GM19351 (cell line): ENCODE measurements at regions not wholly inside any gene's neighbourhood (a gene's known extent, or its start where the extent isn't known, plus 50 kb on each side); places are given as distances from the start of the nearest gene placed in this dataset.
"Not testable (repeated sequence)": the region's sequence is repeated elsewhere in the genome, so short reads cannot be mapped to it uniquely, and the experiment has no call there.

Experiments used
- ATAC-seq: cut with Tn5 transposase; IDR thresholded peaks from one replicate; pipeline ENCODE4 v1.9.1; 2021; ENCODE audit warnings: mild to moderate bottlenecking, moderate library complexity; ENCODE audit not compliant: unreplicated experiment

DNA sequence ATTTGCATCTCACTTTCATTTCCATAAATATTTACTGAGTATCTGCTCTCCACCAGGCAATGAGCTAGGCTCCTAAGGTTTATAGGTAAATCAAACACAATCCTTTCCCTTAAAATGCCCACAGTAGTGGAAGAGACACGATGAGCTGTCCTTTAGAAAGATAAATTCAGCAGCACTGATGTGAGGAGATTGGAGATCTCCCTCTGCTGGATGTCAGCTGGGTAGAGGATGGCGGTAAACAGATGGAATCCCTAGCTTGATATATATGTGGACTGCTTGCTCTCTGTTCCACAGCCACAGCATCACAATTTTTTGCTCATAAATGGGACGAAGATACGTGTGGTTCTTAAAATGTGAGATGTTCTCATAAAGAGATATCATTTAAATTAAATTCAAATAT, 216.4 kb upstream of the RASGEF1B start:
- no peak for ATAC-seq

DNA sequence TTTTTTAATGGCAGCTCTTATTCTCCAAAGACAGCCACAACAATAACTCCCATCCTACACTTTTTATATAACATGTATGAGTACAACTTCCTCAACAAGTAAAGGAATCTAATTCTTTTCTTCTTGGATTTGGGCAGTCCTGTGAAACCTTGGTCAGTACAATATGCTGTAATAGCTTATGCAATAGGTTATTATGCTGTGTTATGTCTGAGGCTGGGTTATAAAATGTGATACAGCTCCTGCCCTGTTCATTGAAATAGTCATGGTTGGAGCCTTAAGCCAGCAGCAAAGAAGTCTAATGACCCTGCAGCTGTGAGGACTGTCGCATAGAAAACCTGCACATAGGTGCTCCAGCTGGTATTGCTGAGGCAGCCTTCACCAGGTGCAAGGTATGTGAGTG, 215.8 kb upstream of the RASGEF1B start:
- no peak for ATAC-seq

DNA sequence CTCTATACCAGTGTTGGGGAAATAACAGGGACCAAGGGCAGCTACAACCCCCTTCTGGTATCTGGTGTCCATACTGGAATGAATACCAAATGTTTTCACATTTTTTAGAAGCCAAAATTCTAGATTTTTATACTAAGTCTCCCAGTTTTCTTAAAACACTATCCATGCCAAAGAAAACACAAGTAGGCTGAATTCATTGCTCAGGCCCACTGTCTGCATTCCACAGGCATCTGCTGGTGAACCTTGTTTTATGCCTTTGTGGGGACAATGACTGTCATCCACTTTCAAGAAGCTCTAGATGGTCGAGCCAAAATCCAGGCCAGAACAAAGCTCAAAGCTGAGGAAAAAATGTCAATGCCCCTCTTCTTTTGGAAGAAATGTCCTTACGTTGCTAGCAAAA, 213.4 kb upstream of the RASGEF1B start:
- no peak for ATAC-seq

DNA sequence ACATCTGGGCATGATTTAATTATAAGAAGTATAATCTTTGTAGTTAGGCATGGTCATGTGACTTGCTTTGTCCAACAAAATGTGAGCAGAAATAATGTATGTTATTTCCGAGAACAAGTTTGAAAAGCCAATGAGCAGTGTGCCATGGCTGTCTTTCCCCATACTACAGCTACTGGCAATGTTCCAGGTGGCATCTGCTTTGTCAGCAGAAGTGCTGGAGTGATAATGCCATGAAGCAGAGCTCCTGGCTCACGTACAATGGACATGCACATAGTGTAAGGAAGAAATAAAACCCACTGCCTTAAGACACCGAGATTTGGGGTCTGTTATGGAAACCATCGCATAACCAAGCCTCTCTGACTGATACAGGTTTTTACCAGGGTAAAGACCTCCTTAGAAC, 212.6 kb upstream of the RASGEF1B start:
- ATAC-seq = no peak

DNA sequence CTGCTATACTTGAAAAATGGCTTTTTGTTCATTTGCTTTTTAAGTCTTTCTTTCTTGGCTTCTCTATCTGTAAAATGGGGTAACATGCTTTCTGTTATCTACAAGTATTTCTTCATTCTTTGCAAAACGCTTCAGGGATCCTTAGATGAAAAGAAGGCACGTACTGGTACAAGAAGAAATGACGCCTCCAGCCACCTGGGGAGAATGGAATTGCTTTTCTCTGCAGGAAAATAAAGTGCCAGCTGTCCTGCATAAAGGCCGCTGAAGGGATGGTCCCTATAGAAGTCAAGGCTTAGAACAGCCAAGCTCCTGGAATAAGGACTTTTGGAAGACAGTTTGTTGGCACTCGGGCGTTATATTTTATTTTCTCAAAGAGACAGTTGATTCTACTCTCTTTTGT, 210.8 kb upstream of the RASGEF1B start:
- no peak for ATAC-seq

DNA sequence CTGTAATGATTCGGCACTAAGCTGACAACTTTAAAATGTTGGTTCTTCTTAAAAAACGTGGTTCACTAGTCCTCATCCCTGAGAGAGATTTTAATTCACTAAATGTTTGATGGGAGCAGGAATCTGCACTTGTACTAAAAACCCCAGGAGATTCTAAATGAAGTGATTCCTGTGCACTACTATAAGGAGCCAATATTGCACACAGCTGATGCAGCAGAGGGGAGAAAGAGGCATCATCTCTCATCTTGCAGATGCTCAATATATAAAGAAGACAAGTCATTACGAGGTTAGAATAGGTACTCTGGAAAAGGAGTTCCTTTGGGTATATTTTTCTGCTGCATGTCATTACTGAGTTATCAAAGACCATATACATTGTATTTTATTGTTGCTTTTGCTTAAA, 207.6 kb upstream of the RASGEF1B start:
- ATAC-seq = no peak

DNA sequence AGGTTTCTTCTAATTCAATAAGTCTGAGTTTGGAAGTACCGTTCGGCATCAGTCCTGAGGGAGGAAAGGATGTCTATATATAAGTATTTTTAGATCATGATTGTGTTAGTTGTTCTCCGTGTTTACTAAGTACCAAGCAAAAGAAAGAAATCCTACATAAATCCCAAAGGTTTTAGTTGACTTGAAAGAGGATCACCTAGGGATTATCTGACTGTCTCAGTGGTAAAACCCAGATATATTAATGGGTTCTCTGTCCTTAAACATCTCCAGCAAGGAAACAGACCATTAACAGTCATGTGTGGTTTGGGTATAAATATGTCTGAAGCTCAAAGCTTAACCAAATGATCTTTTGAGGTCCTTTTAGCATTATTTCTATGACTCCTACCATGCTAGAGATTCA, 207.1 kb upstream of the RASGEF1B start:
- no peak for ATAC-seq

DNA sequence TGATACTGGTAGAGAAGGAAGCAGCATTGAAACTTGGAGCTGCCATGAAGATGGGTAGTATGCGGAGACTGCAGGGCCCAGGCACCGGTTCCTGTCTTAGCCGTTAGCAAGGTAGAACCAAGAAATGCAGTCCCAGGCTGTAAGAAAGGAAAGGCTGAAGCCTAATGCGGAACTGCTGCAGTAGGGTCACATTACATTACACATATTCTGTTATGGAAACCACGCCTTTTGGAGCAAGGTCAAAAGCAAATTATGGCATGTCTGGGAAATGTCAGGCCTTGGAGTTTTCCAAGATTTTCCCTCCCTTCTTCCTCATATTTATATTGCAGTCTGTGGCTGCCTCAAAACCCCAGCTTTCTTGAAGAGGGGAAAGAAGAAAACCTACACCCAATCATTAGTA, 204.8 kb upstream of the RASGEF1B start:
- ATAC-seq = no peak

DNA sequence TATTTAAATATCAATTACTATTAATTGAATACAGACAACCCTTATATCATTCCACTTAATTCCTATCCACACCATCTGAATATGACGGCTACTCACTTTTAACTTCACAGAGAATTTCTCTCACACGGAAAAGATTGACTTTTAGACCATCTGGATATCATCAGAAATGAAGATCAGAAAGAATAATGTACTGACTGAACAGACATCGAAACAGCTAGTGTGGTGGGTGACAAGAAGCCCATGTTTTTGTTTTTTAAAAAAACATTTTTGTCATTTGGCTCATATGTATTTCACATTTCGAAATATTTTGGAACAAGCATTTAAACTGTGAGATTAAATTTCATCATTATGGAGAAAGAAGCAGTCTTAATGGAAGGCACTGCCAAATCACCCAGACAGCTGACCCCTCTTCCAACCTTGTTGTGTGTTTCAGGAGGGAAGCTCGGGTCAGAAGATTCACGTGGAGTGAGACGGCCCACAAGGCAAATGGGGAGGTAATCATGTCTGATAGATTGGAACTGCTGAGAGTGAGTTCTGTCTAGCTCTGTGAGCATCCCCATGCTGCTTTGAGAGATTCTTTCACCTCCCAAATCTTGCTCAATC, 204.2 kb upstream of the RASGEF1B start:
- ATAC-seq = no peak

DNA sequence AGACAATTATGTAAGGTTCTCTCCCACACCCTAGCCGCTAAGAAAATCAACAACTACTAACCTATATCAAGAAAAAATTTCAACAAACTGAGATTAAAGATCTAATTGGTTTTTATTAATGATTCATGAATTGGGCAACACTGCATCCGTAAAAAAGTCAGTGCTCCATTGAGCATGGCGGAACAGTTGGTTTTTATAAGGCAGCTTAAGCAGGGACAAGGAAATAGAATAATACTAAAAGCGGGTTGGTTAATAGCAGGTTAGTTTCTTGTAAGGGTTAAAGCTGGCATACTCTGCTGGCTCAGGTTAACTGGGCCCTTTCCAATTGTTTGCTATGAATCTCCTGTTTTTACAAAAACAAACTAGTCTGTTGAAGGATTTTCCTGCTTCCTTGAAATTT, 202.3 kb upstream of the RASGEF1B start:
- no peak for ATAC-seq

DNA sequence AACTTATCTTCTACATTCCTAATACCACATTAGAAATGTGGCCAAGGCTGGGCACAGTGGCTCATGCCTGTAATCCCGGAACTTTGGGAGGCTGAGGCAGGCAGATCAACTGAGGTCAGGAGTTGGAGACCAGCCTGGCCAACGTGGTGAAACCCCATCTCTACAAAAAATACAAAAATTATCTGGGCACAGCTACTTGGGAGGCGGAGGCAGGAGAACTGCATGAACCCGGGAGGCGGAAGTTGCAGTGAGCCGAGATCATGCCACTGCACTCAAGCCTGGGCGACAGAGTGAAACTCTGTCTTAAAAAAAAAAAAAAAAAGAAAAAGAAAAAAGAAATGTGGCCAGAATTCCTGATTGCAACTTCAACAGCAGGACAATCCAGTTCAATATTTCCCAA, 196.6 kb upstream of the RASGEF1B start:
- ATAC-seq = not testable (repeated sequence)

DNA sequence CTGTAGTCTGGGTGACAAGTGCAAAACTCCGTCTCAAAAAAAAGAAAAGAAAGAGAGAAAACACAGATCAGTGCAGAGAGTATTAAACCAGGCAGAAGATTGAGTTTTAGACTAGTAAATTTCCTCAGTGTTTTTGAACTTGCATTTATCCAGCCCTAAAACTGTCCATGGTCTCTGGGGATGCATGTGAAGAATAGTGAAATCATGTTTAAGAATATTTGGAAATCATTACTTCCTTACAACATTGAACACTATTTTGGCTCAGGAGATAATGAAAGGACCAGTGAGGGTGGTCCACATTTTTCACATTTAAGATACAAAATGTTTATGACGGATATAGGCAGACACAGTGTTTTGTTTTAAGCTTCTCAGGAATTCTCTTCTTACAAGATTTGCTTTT, 195.8 kb upstream of the RASGEF1B start:
- no peak for ATAC-seq

DNA sequence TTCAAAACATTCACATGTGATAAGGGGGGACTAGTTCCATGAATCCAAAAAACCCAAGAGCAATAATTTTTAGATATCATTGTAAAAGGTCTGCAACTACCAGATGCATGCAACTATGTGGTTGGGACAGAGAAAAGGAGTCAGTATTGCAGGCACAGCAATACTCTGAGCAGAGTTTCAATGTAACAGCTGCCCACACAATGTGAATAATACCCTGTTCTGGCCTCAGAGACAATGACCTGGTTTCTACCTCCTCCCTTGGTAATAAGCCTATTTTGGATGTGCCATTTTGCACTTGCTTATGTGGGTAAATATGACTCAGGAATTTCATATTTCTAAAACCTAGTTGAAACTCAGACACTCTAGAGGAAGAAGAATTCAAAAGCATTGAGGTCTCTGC, 194.8 kb upstream of the RASGEF1B start:
- peak; percentile 61 for ATAC-seq

DNA sequence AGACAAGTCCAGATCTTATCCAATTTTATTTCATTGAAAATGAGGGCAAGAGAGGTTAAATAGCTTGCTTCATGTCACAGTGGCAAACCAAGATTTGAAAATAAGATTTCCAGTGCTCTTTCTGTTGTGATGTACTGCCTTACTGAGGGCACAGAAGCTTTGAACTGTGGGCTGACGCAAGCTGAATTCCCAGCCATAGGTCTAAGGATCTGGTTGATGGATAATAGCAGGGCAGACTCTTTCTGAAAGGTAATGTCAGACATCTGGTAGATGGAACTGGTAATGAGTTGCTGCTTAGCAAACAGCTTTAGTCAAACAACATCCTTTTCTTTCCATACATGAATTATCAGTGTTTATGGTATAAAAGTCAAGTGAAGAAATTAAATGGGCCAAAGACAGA, 193.9 kb upstream of the RASGEF1B start:
- no peak for ATAC-seq

DNA sequence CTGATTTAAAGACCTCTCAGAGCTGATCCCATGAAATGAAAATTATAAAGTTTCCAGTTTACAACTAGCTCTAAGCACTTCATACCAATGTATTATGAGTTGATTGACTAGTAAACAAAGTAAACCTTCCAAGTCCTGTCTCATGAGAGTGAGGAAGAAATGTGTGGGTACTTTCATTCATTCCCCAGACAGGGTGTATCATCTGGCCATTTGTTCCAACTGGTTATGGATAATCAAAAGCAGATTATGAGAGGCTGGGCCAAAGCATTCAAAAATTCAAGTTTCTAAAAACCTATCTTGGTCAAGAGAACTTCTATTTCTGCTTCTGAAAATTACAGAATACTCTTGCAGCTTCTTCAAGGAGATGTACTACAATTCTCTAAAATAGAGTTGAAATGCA, 193.3 kb upstream of the RASGEF1B start:
- no peak for ATAC-seq

DNA sequence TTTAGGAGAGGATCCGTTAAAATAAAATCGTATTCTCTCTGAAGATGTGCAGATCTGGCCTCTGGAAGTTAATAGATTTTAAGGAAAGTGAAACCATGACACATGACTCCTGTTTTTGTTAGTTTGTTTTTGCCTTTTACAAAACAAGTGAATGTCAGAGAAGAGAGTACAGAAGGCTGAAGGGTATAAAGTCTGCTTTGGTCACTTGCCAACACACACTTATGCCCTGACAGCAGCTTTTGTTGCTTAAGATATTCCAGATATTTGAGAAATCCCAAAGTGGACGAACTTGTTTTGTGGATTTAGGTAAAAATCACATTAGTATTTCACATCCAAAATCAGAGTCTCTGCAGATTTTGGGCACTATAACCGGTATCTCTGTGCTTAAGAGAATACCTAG, 192.4 kb upstream of the RASGEF1B start:
- ATAC-seq = no peak

DNA sequence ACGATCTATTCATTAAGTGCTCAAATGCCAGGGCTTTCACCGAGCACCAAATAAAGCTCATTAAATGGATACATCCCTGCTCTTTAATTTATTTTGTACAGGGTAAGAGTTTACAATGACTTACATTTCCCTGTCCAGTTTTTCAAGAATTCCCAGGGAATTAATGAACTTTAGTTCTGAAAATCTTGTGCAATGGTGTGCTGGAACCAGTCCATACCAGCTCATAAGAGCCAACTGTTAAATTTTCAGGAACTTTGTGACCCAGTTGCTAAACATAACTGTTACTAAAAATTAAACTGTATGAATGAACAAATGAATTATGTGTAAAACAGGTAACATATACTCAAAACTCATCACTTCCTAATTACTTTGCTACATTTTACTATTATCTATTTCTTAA, 191.7 kb upstream of the RASGEF1B start:
- ATAC-seq = no peak

DNA sequence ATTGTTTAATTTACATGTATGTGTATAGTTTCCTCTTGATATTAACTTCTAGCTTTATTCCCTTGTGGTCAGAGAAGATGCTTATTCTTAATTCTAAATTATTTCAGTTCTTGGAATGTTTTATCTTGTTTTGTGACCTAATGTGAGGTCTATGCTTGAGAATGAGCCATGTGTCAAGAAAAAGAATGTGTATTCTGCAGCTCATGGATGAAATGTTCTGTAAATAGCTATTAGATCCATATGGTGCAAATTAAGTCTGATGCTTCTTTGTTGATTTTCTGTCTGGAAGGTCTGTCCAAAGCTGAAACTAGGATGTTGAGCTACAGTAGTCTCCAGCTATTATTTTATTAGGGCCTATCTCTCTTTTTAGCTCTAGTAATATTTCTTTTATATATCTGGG, 187.3 kb upstream of the RASGEF1B start:
- no peak for ATAC-seq

DNA sequence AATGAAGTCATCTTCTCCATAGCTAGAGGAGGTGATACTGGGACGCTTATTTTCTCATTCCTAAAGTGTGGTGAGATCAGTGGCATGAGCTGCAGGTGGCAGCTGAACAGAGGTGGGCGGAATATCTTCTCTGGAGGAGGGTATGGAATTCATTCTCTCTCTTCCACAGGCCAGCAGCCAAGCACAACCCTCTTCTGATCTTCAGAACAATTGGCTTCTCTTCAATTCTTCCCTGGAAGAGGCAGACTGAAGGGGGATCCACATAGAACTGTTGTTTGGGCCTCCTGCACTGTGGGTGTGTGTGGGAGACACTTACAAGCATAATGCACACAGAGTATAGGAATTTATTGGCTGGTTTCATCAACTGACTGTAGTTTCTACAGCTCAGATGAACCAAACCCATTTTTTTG, 180.4 kb upstream of the RASGEF1B start:
- ATAC-seq = no peak

DNA sequence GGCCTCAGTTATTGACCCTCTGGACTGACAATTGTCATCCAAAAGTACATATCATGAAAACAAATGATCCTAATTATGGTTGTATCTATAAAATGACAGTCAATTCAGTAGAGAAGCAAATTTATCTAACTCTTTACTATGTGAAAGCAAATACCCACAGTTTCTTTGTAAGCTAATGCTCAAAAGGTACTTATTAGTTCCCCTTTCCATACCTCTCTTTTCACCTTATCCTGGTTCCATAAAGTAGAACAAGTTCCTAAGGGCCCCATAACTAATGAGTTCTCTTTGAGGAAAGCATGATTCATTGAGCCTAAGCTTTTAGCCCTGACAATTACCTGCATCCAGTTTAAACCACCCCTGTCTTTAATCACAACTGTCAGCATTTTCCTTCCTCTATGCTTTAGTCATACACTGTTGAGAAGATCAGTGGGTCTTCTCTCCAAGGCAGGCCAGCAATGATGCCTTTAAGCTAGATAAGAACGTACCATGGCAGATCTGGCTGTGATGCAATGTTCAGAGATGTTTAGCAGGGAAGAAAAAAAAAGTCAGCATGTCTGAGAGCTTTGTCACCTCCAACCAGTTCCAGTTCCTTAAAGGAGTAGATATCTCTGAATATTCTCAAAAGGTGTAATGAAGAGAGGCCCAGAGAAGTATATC, 179.7 kb upstream of the RASGEF1B start:
- no peak for ATAC-seq

DNA sequence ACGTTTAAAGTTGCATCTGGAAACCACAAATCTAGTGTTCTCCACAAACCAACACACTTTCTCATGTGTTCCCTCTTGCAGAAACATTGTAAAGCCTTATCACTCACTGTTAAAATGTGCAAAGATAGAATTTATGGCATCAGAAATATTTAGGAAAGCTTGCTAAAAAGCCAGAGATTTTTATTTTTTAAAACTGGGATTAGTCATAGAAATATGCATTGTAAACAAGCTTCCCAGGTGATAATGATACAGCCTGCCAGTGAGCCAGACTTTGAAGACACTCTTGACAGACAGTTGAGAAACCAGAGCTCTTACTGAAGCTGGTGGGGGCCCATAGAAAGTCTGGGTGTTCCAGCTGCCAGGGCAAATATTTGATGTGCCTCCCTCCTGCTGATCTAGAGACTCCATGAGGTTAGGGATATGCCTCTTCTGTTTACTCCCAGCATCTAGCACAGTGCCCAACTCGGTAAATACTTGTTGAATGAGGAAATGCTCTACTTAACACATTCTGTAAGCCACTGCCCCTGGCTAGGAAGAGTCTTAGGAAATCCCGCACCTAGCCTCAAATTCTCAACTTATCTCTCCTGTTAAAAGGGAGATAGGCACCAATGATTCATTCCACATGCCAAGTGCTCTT, 179.0 kb upstream of the RASGEF1B start:
- no peak for ATAC-seq

DNA sequence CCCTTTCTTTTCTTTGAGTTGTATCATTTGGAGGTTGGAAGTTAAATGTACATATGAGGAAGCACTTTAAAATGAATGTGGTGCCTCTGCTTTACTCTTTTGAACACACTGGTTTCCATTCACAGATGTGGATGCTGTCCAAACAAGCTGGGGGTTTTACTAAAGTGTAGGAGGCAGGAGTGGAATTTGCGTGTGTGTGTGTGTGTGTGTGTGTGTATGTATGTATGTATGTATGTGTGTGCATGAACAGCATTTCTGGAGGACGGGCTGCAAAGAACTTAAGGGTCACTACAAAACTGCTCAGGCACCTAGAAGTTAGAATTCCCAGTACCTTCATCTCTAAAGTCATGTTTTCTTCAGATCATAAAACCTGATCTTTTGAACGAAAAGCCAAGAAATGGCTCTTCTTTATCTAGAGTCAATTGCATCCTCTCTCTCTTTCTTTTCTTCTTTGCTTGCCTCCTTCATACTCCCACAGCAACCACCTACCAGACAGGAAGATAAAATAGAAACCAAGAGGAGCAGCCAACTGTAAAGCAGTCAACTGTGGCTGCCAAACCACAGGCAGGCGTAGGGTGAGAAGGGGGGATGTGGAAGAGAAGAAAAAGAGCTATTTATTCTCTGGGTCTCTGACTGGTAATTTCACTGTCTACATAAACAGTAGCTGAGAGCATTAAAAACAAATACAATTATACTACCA, 177.0 kb upstream of the RASGEF1B start:
- ATAC-seq = peak; percentile 92
